ENCODE measurements at regions not wholly inside any gene's neighbourhood (a gene's known extent, or its start where the extent isn't known, plus 50 kb on each side); places are given as distances from the start of the nearest gene placed in this dataset.

DNA sequence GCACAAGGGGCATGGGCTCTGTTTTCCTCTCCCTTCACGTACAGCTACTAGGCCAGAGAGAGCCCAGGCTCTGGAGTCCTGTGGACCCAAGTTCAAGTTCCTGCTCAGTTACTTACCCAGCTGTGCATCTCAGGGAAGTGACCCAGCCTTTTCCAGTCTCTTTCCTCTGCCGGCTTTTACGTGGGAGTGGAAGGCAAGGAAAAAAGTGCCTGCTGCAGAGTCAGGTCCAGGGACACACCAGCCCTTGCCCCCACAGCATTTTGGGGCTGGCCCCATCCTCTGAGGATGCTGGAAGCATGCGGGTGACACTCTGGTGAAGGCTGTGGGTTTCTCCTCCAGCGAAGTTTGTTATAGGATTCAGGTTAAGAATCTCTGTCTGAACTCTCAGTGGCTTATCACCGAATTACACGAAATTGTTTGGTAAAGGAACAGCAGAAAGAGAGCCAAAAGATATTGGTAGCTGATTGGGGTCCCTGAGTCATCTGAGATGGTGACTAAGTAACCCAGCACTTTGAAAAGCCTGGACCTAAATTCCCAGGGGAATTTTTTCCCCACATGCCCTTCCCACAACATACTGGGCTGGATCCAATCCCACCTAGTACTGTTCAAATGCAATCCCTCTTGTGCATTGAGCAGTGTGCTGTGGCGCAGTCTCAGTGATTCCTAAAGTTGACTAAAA, 424.3 kb downstream of the RPS24 start:
- TF ChIP-seq POLR2A (IDR thresholded peaks at IDR 0.05), result no peak
- TF ChIP-seq POLR2AphosphoS5 (IDR thresholded peaks at IDR 0.05), result no peak

Data from suprapubic skin (tissue), 4 donors.